Right lobe of liver (tissue), 4 donors: ENCODE measurements at regions not wholly inside any gene's neighbourhood (a gene's known extent, or its start where the extent isn't known, plus 50 kb on each side); places are given as distances from the start of the nearest gene placed in this dataset.

Experiments used
- CTCF ChIP-seq, 4 donors: fragments of 200-600 bp in 3 of 4; fragments of 450-650 bp in 1 of 4; IDR thresholded peaks; one replicate each; pipeline versions ENCODE4 v1.5.1 to v1.8.0; 2016 to 2022; ENCODE audit warnings: antibody characterized with exemption in 4 of 4, mild to moderate bottlenecking in 2 of 4
- POLR2A ChIP-seq: fragments of 450-650 bp; IDR thresholded peaks from one replicate; pipeline ENCODE4 v1.6.1; 2017; ENCODE audit warnings: antibody characterized with exemption, mild to moderate bottlenecking
- donor health status: DM: no; HTN: no; CAD: no.
- donor health status: DM: no; HTN: no; CAD: no.
- donor health status: DM: no; HTN: yes; CAD: no.

- TF ChIP-seq POLR2A (no peak), CTCF (IDR thresholded peaks at IDR 0.05) (no peak)
Measured at GRCh38 chr6:147977851-147978465, 364.7 kb upstream of the SASH1 start.
